Mesenchymal stem cell (in vitro differentiated cells and primary cell): ENCODE measurements at regions not wholly inside any gene's neighbourhood (a gene's known extent, or its start where the extent isn't known, plus 50 kb on each side); places are given as distances from the start of the nearest gene placed in this dataset.

Experiments
- DNase-seq: peaks from one replicate; pipeline ENCODE4 v3.0.0-alpha.2; 2013
- H2AFZ ChIP-seq: one replicate; pipeline ENCODE4 v1.6.1; 2013; ENCODE audit warnings: low read depth, mild to moderate bottlenecking, control low read depth, inconsistent platforms, low read length, moderate library complexity
- H2AK5ac ChIP-seq: 2 replicates; pipeline ENCODE4 v1.6.1; 2013; ENCODE audit warnings: low read length, moderate library complexity, mild to moderate bottlenecking, inconsistent platforms; ENCODE audit not compliant: severe bottlenecking
- H2BK120ac ChIP-seq: one replicate; pipeline ENCODE4 v1.6.1; 2013; ENCODE audit warnings: low read depth, mild to moderate bottlenecking, inconsistent platforms, low read length, moderate library complexity
- H2BK12ac ChIP-seq, 2 experiments: one replicate each; pipeline ENCODE4 v1.6.1; 2013; ENCODE audit warnings: inconsistent platforms in 2 of 2, low read length in 2 of 2, mild to moderate bottlenecking in 2 of 2, moderate library complexity in 2 of 2, control low read depth in 1 of 2
- H2BK15ac ChIP-seq: one replicate; pipeline ENCODE4 v1.6.1; 2013; ENCODE audit warnings: mild to moderate bottlenecking, low read depth, inconsistent platforms; ENCODE audit not compliant: poor library complexity, severe bottlenecking
- H2BK5ac ChIP-seq: 2 replicates; pipeline ENCODE4 v1.6.1; 2013; ENCODE audit warnings: low read depth, mild to moderate bottlenecking, low read length, control low read depth, inconsistent platforms; ENCODE audit not compliant: poor library complexity, severe bottlenecking
- H3K14ac ChIP-seq, 2 experiments: one replicate each; pipeline ENCODE4 v1.6.1; 2013; ENCODE audit warnings: inconsistent platforms in 2 of 2, low read length in 2 of 2, control low read depth in 1 of 2, mild to moderate bottlenecking in 1 of 2, moderate library complexity in 1 of 2
- H3K18ac ChIP-seq, 2 experiments: one replicate each; pipeline ENCODE4 v1.6.1; 2013; ENCODE audit warnings: inconsistent platforms in 2 of 2, low read length in 2 of 2, control low read depth in 1 of 2, low read depth in 1 of 2, mild to moderate bottlenecking in 1 of 2
- H3K23ac ChIP-seq, 2 experiments: one replicate each; pipeline ENCODE4 v1.6.1; 2013; ENCODE audit warnings: inconsistent platforms in 2 of 2, low read length in 2 of 2, mild to moderate bottlenecking in 2 of 2, moderate library complexity in 2 of 2, control low read depth in 1 of 2
- H3K27ac ChIP-seq: 2 replicates; pipeline ENCODE4 v1.5.1; 2013; ENCODE audit warnings: mild to moderate bottlenecking, moderate library complexity, low read length, control low read depth, inconsistent platforms; ENCODE audit not compliant: poor library complexity, severe bottlenecking
- H3K27me3 ChIP-seq, 2 experiments: 2 replicates each; pipeline versions ENCODE4 v1.6.1 to v1.7.0; 2013; ENCODE audit warnings: low read length in 2 of 2, mild to moderate bottlenecking in 2 of 2, moderate library complexity in 2 of 2, control low read depth in 1 of 2, inconsistent platforms in 1 of 2; ENCODE audit not compliant: control insufficient read depth in 1 of 2, insufficient read depth in 1 of 2
- H3K36me3 ChIP-seq, 2 experiments: 2 replicates each; pipeline versions ENCODE4 v1.6.1 to v1.7.0; 2013; ENCODE audit warnings: low read length in 2 of 2, control low read depth in 1 of 2, inconsistent platforms in 1 of 2, low read depth in 1 of 2, mild to moderate bottlenecking in 1 of 2; ENCODE audit not compliant: insufficient read depth in 2 of 2, control insufficient read depth in 1 of 2
- H3K4ac ChIP-seq, 2 experiments: one replicate each; pipeline ENCODE4 v1.6.1; 2013; ENCODE audit warnings: inconsistent platforms in 2 of 2, low read length in 2 of 2, mild to moderate bottlenecking in 2 of 2, moderate library complexity in 2 of 2, control low read depth in 1 of 2, low read depth in 1 of 2
- H3K4me1 ChIP-seq: 2 replicates; pipeline ENCODE4 v1.6.1; 2013; ENCODE audit warnings: low read depth, low read length, control low read depth; ENCODE audit not compliant: control insufficient read depth, insufficient read depth
- H3K4me2 ChIP-seq: 2 replicates; pipeline ENCODE4 v1.6.1; 2013; ENCODE audit warnings: low read length, mild to moderate bottlenecking, inconsistent platforms; ENCODE audit not compliant: poor library complexity, severe bottlenecking
- H3K4me3 ChIP-seq, 2 experiments: 2 replicates each; pipeline versions ENCODE4 v1.5.1 to v1.7.0; 2013; ENCODE audit warnings: low read length in 2 of 2, mild to moderate bottlenecking in 2 of 2, control low read depth in 1 of 2, low read depth in 1 of 2; ENCODE audit not compliant: insufficient read depth in 1 of 2
- H3K79me1 ChIP-seq: replicated peaks from 2 replicates; pipeline ENCODE4 v1.6.1; 2013; ENCODE audit warnings: mild to moderate bottlenecking, control low read depth, low read length, inconsistent platforms; ENCODE audit not compliant: poor library complexity, severe bottlenecking
- H3K9ac ChIP-seq: 2 replicates; pipeline ENCODE4 v1.7.0; 2013; ENCODE audit warnings: mild to moderate bottlenecking, low read length, moderate library complexity
- H3K9me3 ChIP-seq: 2 replicates; pipeline ENCODE4 v1.7.0; 2013; ENCODE audit warnings: mild to moderate bottlenecking, low read length; ENCODE audit not compliant: control insufficient read depth
- H4K8ac ChIP-seq: one replicate; pipeline ENCODE4 v1.6.1; 2013; ENCODE audit warnings: inconsistent platforms, mild to moderate bottlenecking, low read length, moderate library complexity
- H4K91ac ChIP-seq: one replicate; pipeline ENCODE4 v1.6.1; 2013; ENCODE audit warnings: mild to moderate bottlenecking, low read length, inconsistent platforms
- WGBS: methylation state at CpG from one replicate; pipeline ENCODE4 v1.1.7; 2013; ENCODE audit warnings: mixed read lengths; 5-methylcytosine and 5-hydroxymethylcytosine counted together

DNA sequence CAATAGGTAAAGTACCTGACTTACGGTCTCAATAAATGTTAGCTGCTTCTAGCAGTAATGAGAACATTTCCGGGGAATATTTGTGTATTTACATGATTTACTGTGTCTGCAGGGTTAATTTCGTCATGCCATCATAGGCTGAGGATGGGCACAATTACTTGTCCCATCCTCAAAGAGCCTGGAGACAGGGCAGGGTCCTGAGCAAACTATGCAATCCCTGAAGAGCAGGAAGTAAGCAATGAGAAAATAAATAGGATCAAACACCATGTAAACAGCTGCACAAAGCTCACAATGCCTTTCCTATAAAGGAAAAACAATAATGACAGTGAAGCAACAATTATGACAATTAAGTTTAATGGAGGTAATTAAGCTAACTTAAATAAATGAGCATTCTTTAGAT is 114.6 kb upstream of the FOXQ1 start:
- H3K18ac ChIP-seq: no peak overlapping the region
- 77% methylated on average over 3 of the region's 3 CpGs for WGBS

GRCh38 chr6:1191141-1191630 is 120.7 kb upstream of the FOXQ1 start:
- Histone ChIP-seq H3K27ac (no peak overlapping the region), H2AK5ac (peak overlapping the region; percentile 20), H3K27me3 (no peaks in the 10 kb centered on the region), H2BK15ac (peak overlapping the region; percentile 29), H3K18ac (no peak overlapping the region), H3K9ac (no peak overlapping the region), H2BK120ac (no peak overlapping the region), H3K9me3 (peaks cover 27% of the 10 kb centered on the region), H3K4ac (no peak overlapping the region), H3K23ac (no peak overlapping the region), H3K4me1 (peaks cover 3% of the 10 kb centered on the region), H2BK12ac (peak overlapping the region in 1 of 2 experiments; percentile 93), H3K14ac (no peak overlapping the region), H3K4me2 (no peak overlapping the region), H4K8ac (no peak overlapping the region), H4K91ac (no peak overlapping the region), H2AFZ (no peak overlapping the region), H3K4me3 (no peak overlapping the region), H2BK5ac (no peak overlapping the region), H3K36me3 (no peaks in the 10 kb centered on the region), H3K79me1 (no peaks in the 10 kb centered on the region)
- 88% methylated on average over 9 of the region's 11 CpGs for WGBS
- no peak for DNase-seq

More for the DNA sequence above, 114.6 kb upstream of the FOXQ1 start:
- H3K9me3 ChIP-seq: peaks cover 32% of the 10 kb centered on the region
- H2BK120ac ChIP-seq: no peak overlapping the region
- H2BK15ac ChIP-seq: no peak overlapping the region
- no peak overlapping the region for H3K4ac ChIP-seq
- no peak overlapping the region for H3K27ac ChIP-seq
- H2BK5ac ChIP-seq: no peak overlapping the region
- no peak overlapping the region for H3K9ac ChIP-seq
- H2BK12ac ChIP-seq: no peak overlapping the region
- H3K4me1 ChIP-seq: peaks cover 1% of the 10 kb centered on the region
- no peak overlapping the region for H2AK5ac ChIP-seq
- no peak overlapping the region for H3K14ac ChIP-seq
- H4K91ac ChIP-seq: no peak overlapping the region
- no peak overlapping the region for H3K4me3 ChIP-seq
- no peak overlapping the region for H3K4me2 ChIP-seq
- DNase-seq: no peak
- no peaks in the 10 kb centered on the region for H3K36me3 ChIP-seq
- H3K79me1 ChIP-seq: no peaks in the 10 kb centered on the region
- H3K27me3 ChIP-seq: no peaks in the 10 kb centered on the region
- no peak overlapping the region for H4K8ac ChIP-seq
- no peak overlapping the region for H2AFZ ChIP-seq
- no peak overlapping the region for H3K23ac ChIP-seq

DNA sequence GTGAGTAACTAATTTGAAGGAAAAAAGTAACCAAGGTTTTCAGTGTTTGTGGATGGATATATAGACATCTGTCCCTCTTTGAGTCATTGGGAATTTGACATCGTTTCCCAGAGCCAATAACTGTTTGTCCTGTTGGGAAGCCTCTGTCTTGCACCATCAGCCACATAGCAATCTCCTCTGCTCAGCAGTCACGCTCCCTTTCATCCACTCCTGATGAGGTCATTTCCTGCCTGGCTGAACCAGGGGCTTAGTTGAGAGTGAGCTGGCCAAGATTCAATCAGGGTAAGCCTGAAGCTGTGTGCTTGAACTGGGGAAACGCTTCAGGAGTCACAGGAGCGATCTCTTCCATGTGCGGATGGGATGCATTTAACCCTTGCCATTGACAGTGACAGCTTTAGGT is 121.5 kb upstream of the FOXQ1 start:
- DNase-seq: peak; percentile 92

DNA sequence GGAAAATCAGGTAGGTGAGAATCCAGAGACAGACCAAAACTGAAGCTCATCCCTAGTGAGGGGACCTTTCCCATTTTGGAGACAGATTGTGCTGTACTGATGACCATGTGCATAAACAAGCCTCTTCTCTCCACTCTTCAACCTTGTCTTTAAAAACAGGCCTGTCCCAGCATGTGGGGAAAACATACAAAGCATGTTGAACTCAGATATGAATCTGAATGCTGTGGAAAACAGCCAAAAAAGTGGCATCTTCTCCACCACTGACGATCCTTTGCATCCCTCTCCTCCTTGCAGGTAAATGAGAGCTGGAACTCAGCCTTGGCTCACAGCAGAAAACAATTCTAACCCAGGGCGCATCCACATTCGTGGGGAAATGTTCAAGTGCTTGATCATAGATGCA is 123.7 kb upstream of the FOXQ1 start:
- no peak overlapping the region for H3K27ac ChIP-seq
- 76% methylated on average over 3 of the region's 3 CpGs for WGBS

More for the DNA sequence above, 121.5 kb upstream of the FOXQ1 start:
- Histone ChIP-seq H2AK5ac (no peak overlapping the region), H3K18ac (no peak overlapping the region), H3K9ac (peak overlapping the region; percentile 50), H2BK120ac (no peak overlapping the region), H3K27me3 (no peaks in the 10 kb centered on the region), H3K14ac (no peak overlapping the region), H3K23ac (no peak overlapping the region), H3K9me3 (peaks cover 18% of the 10 kb centered on the region), H2BK5ac (no peak overlapping the region), H3K79me1 (no peaks in the 10 kb centered on the region), H3K27ac (peak overlapping the region; percentile 11), H4K91ac (no peak overlapping the region), H3K4ac (no peak overlapping the region), H3K4me3 (no peak overlapping the region), H3K4me1 (peaks cover 3% of the 10 kb centered on the region), H3K4me2 (no peak overlapping the region), H2BK15ac (no peak overlapping the region), H2BK12ac (no peak overlapping the region), H3K36me3 (no peaks in the 10 kb centered on the region), H4K8ac (peak overlapping the region; percentile 8), H2AFZ (no peak overlapping the region)
- 10% methylated on average over 5 of the region's 5 CpGs for WGBS

More for the DNA sequence above, 123.7 kb upstream of the FOXQ1 start:
- H3K4me3 ChIP-seq: no peak overlapping the region
- no peak overlapping the region for H3K9ac ChIP-seq
- H3K23ac ChIP-seq: no peak overlapping the region
- no peak overlapping the region for H2BK120ac ChIP-seq
- H3K18ac ChIP-seq: no peak overlapping the region
- no peaks in the 10 kb centered on the region for H3K36me3 ChIP-seq
- no peaks in the 10 kb centered on the region for H3K9me3 ChIP-seq
- H3K4me1 ChIP-seq: peaks cover 3% of the 10 kb centered on the region
- no peak overlapping the region for H3K4me2 ChIP-seq
- H3K14ac ChIP-seq: no peak overlapping the region
- H2BK12ac ChIP-seq: peak overlapping the region in 1 of 2 experiments; percentile 32
- H4K8ac ChIP-seq: no peak overlapping the region
- H3K27me3 ChIP-seq: no peaks in the 10 kb centered on the region
- H2BK5ac ChIP-seq: no peak overlapping the region
- no peak overlapping the region for H4K91ac ChIP-seq
- H3K79me1 ChIP-seq: no peaks in the 10 kb centered on the region
- H2AK5ac ChIP-seq: no peak overlapping the region
- no peak for DNase-seq
- no peak overlapping the region for H3K4ac ChIP-seq
- no peak overlapping the region for H2BK15ac ChIP-seq
- H2AFZ ChIP-seq: no peak overlapping the region
